Thyroid gland (tissue), 4 donors: ENCODE measurements at regions not wholly inside any gene's neighbourhood (a gene's known extent, or its start where the extent isn't known, plus 50 kb on each side); places are given as distances from the start of the nearest gene placed in this dataset.

ENCODE experiments used
- CTCF ChIP-seq, 6 experiments: fragments of 200-600 bp in 3 of 6; fragments of 450-650 bp in 3 of 6; sonication (generic) in 3 of 6; IDR thresholded peaks; one replicate each; pipeline ENCODE4 v1.5.1; 2016 to 2019; ENCODE audit warnings: antibody characterized with exemption in 6 of 6, mild to moderate bottlenecking in 2 of 6, inconsistent platforms in 1 of 6, moderate library complexity in 1 of 6
- POLR2A ChIP-seq, 2 donors: fragments of 450-650 bp; IDR thresholded peaks; one replicate each; pipeline ENCODE4 v1.6.1; 2017; ENCODE audit warnings: antibody characterized with exemption in 2 of 2, mild to moderate bottlenecking in 2 of 2, moderate library complexity in 1 of 2

- TF ChIP-seq CTCF (IDR thresholded peaks at IDR 0.05) (no peak), POLR2A (IDR thresholded peaks at IDR 0.05) (no peak)
These were observed 952.9 kb downstream of the FAT4 start for GRCh38 chr4:126267689-126268088.
